Right lobe of liver (tissue), 4 donors: ENCODE measurements at regions not wholly inside any gene's neighbourhood (a gene's known extent, or its start where the extent isn't known, plus 50 kb on each side); places are given as distances from the start of the nearest gene placed in this dataset.

Experiments used
- POLR2A ChIP-seq: fragments of 450-650 bp; IDR thresholded peaks from one replicate; pipeline ENCODE4 v1.6.1; 2017; ENCODE audit warnings: antibody characterized with exemption, mild to moderate bottlenecking
- TF ChIP-seq, protein P1 (sequence below), 4 donors: fragments of 200-600 bp in 3 of 4; fragments of 450-650 bp in 1 of 4; IDR thresholded peaks; one replicate each; pipeline versions ENCODE4 v1.5.1 to v1.8.0; 2016 to 2022; ENCODE audit warnings: antibody characterized with exemption in 4 of 4, mild to moderate bottlenecking in 2 of 4
- donor health status: DM: no; HTN: no; CAD: no.
- donor health status: DM: no; HTN: no; CAD: no.
- donor health status: DM: no; HTN: yes; CAD: no.

DNA sequence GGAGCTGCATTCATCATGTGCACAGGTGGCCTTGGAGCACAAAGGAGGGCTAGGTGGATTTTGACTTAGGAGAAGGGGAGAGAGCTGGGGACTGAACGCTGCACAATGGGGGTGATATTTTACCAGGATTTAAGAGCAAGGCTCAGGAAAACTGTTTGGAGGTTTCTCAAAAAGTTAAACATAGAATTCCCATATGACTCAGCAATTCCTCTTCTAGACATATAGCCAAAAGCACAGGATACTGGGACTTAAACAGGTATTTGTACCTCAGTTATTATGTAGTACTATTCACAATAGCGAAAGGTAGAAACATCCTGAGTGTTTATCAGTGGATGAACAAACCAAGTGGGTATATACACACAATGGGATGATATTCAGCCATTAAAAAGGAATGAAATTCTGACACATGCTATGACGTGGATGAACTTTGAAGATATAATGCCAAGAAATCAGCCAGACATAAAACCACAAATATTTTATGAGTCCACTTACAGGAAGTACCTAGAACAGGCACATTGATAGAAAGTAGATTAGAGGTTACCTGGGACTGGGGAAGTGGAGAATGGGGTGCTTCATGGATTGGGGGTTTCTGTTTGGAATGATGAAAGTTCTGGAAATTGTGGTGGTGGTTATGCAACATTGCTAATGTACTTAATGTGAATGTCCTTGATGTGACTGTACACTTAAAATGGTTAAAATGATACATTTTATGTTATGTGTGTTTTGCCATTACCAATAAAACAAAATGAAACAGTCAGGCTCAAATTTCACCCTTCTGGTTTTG is 216.9 kb downstream of the HAUS1 start:
- no peak for TF ChIP-seq POLR2A
- TF ChIP-seq, protein P1, sequence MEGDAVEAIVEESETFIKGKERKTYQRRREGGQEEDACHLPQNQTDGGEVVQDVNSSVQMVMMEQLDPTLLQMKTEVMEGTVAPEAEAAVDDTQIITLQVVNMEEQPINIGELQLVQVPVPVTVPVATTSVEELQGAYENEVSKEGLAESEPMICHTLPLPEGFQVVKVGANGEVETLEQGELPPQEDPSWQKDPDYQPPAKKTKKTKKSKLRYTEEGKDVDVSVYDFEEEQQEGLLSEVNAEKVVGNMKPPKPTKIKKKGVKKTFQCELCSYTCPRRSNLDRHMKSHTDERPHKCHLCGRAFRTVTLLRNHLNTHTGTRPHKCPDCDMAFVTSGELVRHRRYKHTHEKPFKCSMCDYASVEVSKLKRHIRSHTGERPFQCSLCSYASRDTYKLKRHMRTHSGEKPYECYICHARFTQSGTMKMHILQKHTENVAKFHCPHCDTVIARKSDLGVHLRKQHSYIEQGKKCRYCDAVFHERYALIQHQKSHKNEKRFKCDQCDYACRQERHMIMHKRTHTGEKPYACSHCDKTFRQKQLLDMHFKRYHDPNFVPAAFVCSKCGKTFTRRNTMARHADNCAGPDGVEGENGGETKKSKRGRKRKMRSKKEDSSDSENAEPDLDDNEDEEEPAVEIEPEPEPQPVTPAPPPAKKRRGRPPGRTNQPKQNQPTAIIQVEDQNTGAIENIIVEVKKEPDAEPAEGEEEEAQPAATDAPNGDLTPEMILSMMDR (IDR thresholded peaks at IDR 0.05): no peak
